Hepatocyte (in vitro differentiated cells): ENCODE measurements at regions not wholly inside any gene's neighbourhood (a gene's known extent, or its start where the extent isn't known, plus 50 kb on each side); places are given as distances from the start of the nearest gene placed in this dataset.

ENCODE experiments used
- EZH2 ChIP-seq: fragments of 200-600 bp; sonication (generic); IDR thresholded peaks from 2 replicates; pipeline ENCODE4 v1.6.1; 2016; ENCODE audit warnings: antibody characterized with exemption, mild to moderate bottlenecking, borderline replicate concordance
- EZH2phosphoT487 ChIP-seq: fragments of 200-600 bp; sonication (generic); IDR thresholded peaks from one replicate; pipeline ENCODE4 v1.6.1; 2018; ENCODE audit warnings: antibody characterized with exemption, mild to moderate bottlenecking, low read depth, moderate library complexity; ENCODE audit not compliant: unreplicated experiment, severe bottlenecking
- TF ChIP-seq, protein P1 (sequence below): fragments of 200-600 bp; sonication (generic); IDR thresholded peaks from 2 replicates; pipeline ENCODE4 v1.5.1; 2016; ENCODE audit warnings: antibody characterized with exemption, mild to moderate bottlenecking; ENCODE audit not compliant: poor library complexity

DNA sequence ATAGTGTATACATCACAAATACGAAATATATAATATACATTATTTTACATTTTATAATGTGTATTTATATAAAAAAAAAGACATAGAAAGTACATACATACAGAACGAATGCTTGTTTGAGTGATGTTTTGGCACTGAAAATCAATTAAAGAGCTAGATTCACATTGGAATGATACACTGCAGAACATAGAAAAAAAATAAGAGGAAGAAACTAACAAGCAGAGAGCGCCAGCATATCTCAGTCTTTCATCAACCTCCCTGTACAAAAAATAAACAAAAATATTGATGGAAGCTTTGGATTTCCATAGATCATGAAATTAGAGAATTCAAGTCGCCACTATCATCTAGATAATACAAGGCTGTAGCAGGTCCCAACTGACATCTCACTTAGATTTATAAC, 420.6 kb downstream of the CENPC start:
- TF ChIP-seq EZH2 (no peak), EZH2phosphoT487 (no peak)
- TF ChIP-seq, protein P1, sequence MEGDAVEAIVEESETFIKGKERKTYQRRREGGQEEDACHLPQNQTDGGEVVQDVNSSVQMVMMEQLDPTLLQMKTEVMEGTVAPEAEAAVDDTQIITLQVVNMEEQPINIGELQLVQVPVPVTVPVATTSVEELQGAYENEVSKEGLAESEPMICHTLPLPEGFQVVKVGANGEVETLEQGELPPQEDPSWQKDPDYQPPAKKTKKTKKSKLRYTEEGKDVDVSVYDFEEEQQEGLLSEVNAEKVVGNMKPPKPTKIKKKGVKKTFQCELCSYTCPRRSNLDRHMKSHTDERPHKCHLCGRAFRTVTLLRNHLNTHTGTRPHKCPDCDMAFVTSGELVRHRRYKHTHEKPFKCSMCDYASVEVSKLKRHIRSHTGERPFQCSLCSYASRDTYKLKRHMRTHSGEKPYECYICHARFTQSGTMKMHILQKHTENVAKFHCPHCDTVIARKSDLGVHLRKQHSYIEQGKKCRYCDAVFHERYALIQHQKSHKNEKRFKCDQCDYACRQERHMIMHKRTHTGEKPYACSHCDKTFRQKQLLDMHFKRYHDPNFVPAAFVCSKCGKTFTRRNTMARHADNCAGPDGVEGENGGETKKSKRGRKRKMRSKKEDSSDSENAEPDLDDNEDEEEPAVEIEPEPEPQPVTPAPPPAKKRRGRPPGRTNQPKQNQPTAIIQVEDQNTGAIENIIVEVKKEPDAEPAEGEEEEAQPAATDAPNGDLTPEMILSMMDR = no peak
